ENCODE measurements at regions not wholly inside any gene's neighbourhood (a gene's known extent, or its start where the extent isn't known, plus 50 kb on each side); places are given as distances from the start of the nearest gene placed in this dataset.

DNA sequence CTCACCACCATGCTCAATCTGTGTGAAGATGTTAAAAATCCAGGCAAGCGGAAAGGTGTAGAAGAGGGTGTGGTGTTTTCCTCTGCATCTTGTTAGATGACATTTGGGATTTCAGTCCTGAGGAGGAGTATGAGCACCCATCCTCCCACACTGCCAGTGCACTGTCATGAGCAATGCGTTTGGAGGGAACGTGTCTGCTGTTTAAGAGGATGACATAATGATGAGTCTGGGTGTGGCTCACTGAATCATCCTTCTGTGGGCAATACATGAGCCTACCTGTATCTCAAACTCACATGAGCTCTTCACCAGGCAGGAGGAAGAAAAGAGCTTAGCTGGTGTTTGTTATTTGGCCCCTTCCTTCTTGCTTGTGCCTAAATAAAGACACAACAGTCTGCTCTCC lies 67.9 kb upstream of the ARX start:
- no peak for TF ChIP-seq POLR2A (IDR thresholded peaks at IDR 0.05)
- TF ChIP-seq, protein P1, sequence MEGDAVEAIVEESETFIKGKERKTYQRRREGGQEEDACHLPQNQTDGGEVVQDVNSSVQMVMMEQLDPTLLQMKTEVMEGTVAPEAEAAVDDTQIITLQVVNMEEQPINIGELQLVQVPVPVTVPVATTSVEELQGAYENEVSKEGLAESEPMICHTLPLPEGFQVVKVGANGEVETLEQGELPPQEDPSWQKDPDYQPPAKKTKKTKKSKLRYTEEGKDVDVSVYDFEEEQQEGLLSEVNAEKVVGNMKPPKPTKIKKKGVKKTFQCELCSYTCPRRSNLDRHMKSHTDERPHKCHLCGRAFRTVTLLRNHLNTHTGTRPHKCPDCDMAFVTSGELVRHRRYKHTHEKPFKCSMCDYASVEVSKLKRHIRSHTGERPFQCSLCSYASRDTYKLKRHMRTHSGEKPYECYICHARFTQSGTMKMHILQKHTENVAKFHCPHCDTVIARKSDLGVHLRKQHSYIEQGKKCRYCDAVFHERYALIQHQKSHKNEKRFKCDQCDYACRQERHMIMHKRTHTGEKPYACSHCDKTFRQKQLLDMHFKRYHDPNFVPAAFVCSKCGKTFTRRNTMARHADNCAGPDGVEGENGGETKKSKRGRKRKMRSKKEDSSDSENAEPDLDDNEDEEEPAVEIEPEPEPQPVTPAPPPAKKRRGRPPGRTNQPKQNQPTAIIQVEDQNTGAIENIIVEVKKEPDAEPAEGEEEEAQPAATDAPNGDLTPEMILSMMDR (IDR thresholded peaks at IDR 0.05): no peak
- DNase-seq: no peak
- no peaks in the 10 kb centered on the region for H3K4me1 ChIP-seq
- 48% methylated on average over 3 of the region's 3 CpGs; no CpG with 5 or more reads in 1 of the 2 donors for WGBS, 2 donors
- no peak overlapping the region for H3K4me3 ChIP-seq
- H3K27me3 ChIP-seq: no peaks in the 10 kb centered on the region
- no peaks in the 10 kb centered on the region for H3K9me3 ChIP-seq
- no peak overlapping the region for H3K27ac ChIP-seq
- intact Hi-C loops (cut with DNase I): no loop called here
- H3K36me3 ChIP-seq: no peaks in the 10 kb centered on the region

GRCh38 chrX:25079020-25079419 lies 63.3 kb upstream of the ARX start:
- Histone ChIP-seq H3K27me3 (no peaks in the 10 kb centered on the region), H3K27ac (no peak overlapping the region), H3K9me3 (no peaks in the 10 kb centered on the region), H3K36me3 (no peaks in the 10 kb centered on the region), H3K4me3 (no peak overlapping the region), H3K4me1 (no peaks in the 10 kb centered on the region)
- intact Hi-C loops (cut with DNase I): no loop called here
- TF ChIP-seq POLR2A (IDR thresholded peaks at IDR 0.05): no peak
- TF ChIP-seq, protein P1 (IDR thresholded peaks at IDR 0.05): no peak
- DNase-seq: no peak
- WGBS, 2 donors: 34 to 70% methylated on average over 3 of the region's 3 CpGs

- DNase-seq: no peak
- WGBS, 2 donors: 63 to 79% methylated on average over 9 of the region's 9 CpGs
- TF ChIP-seq, protein P1 (IDR thresholded peaks at IDR 0.05): no peak
- no peak for TF ChIP-seq POLR2A (IDR thresholded peaks at IDR 0.05)
Measured at GRCh38 chrX:25076941-25077500, 61.3 kb upstream of the ARX start.

GRCh38 chrX:25072247-25072646 lies 56.5 kb upstream of the ARX start:
- no peak for DNase-seq
- intact Hi-C loops (cut with DNase I): no loop called here
- no peak overlapping the region for H3K27ac ChIP-seq
- no peaks in the 10 kb centered on the region for H3K36me3 ChIP-seq
- H3K4me1 ChIP-seq: no peaks in the 10 kb centered on the region
- H3K9me3 ChIP-seq: no peaks in the 10 kb centered on the region
- TF ChIP-seq POLR2A (IDR thresholded peaks at IDR 0.05): no peak
- TF ChIP-seq, protein P1 (IDR thresholded peaks at IDR 0.05): no peak
- no peak overlapping the region for H3K4me3 ChIP-seq
- no peaks in the 10 kb centered on the region for H3K27me3 ChIP-seq

More at GRCh38 chrX:25076941-25077500, 61.3 kb upstream of the ARX start:
- no peaks in the 10 kb centered on the region for H3K4me1 ChIP-seq
- no peak overlapping the region for H3K27ac ChIP-seq
- no peaks in the 10 kb centered on the region for H3K27me3 ChIP-seq
- H3K36me3 ChIP-seq: no peaks in the 10 kb centered on the region
- no peaks in the 10 kb centered on the region for H3K9me3 ChIP-seq
- intact Hi-C loops (cut with DNase I): no loop called here
- no peak overlapping the region for H3K4me3 ChIP-seq

- Histone ChIP-seq H3K9me3 (no peaks in the 10 kb centered on the region), H3K4me3 (no peak overlapping the region), H3K27ac (no peak overlapping the region), H3K36me3 (no peaks in the 10 kb centered on the region), H3K4me1 (no peaks in the 10 kb centered on the region), H3K27me3 (no peaks in the 10 kb centered on the region)
- WGBS, 2 donors: 33 to 52% methylated on average over 1 of the region's 1 CpG
- intact Hi-C loops (cut with DNase I): no loop called here
- no peak for DNase-seq
- TF ChIP-seq POLR2A (IDR thresholded peaks at IDR 0.05): no peak
- TF ChIP-seq, protein P1 (IDR thresholded peaks at IDR 0.05): no peak
Measured at GRCh38 chrX:25070038-25070437, 54.3 kb upstream of the ARX start.
